Mesendoderm (in vitro differentiated cells): ENCODE measurements at regions not wholly inside any gene's neighbourhood (a gene's known extent, or its start where the extent isn't known, plus 50 kb on each side); places are given as distances from the start of the nearest gene placed in this dataset.

Source experiments
- DNase-seq: peaks from one replicate; pipeline ENCODE4 v3.0.0; 2013
- H2AK5ac ChIP-seq: 2 replicates; pipeline ENCODE4 v1.6.1; 2013; ENCODE audit warnings: low read length, inconsistent platforms
- H2BK120ac ChIP-seq: 2 replicates; pipeline ENCODE4 v1.6.1; 2013; ENCODE audit warnings: low read depth, mild to moderate bottlenecking, low read length, moderate library complexity, mixed read lengths
- H2BK15ac ChIP-seq: replicated peaks from 2 replicates; pipeline ENCODE4 v1.6.1; 2013; ENCODE audit warnings: low read depth, mild to moderate bottlenecking, moderate library complexity
- H2BK5ac ChIP-seq: 2 replicates; pipeline ENCODE4 v1.6.1; 2013; ENCODE audit warnings: low read length, inconsistent platforms
- H3K18ac ChIP-seq: 2 replicates; pipeline ENCODE4 v1.6.1; 2013; ENCODE audit warnings: mild to moderate bottlenecking, low read length, mixed read lengths
- H3K23ac ChIP-seq: one replicate; pipeline ENCODE4 v1.6.1; 2013; ENCODE audit warnings: low read length
- H3K27ac ChIP-seq: 2 replicates; pipeline ENCODE4 v1.5.1; 2013; ENCODE audit warnings: low read depth, mild to moderate bottlenecking, inconsistent platforms, low read length, moderate library complexity
- H3K27me3 ChIP-seq: 2 replicates; pipeline ENCODE4 v1.6.1; 2013; ENCODE audit warnings: low read length, control low read depth, mild to moderate bottlenecking, inconsistent platforms; ENCODE audit not compliant: insufficient read depth, poor library complexity
- H3K36me3 ChIP-seq: 2 replicates; pipeline ENCODE4 v1.6.1; 2013; ENCODE audit warnings: low read length, inconsistent platforms; ENCODE audit not compliant: control insufficient read depth, insufficient read depth
- H3K4ac ChIP-seq: one replicate; pipeline ENCODE4 v1.6.1; 2013; ENCODE audit warnings: low read depth, mild to moderate bottlenecking, low read length, moderate library complexity
- H3K4me1 ChIP-seq: 2 replicates; pipeline ENCODE4 v1.6.1; 2013; ENCODE audit warnings: low read depth, low read length, inconsistent platforms; ENCODE audit not compliant: control insufficient read depth
- H3K4me2 ChIP-seq: 2 replicates; pipeline ENCODE4 v1.6.1; 2013; ENCODE audit warnings: low read length
- H3K4me3 ChIP-seq: 2 replicates; pipeline ENCODE4 v1.5.1; 2013; ENCODE audit warnings: mild to moderate bottlenecking, low read length
- H3K56ac ChIP-seq: one replicate; pipeline ENCODE4 v1.6.1; 2013; ENCODE audit warnings: low read length
- H3K79me1 ChIP-seq: 2 replicates; pipeline ENCODE4 v1.6.1; 2013; ENCODE audit warnings: low read length, inconsistent platforms
- H3K79me2 ChIP-seq: 2 replicates; pipeline ENCODE4 v1.6.1; 2013; ENCODE audit warnings: mild to moderate bottlenecking, low read length; ENCODE audit not compliant: control insufficient read depth, insufficient read depth
- H3K9ac ChIP-seq: 2 replicates; pipeline ENCODE4 v1.6.1; 2013; ENCODE audit warnings: low read length, inconsistent platforms
- H4K5ac ChIP-seq: one replicate; pipeline ENCODE4 v1.6.1; 2013; ENCODE audit warnings: low read length
- H4K8ac ChIP-seq: one replicate; pipeline ENCODE4 v1.6.1; 2013; ENCODE audit warnings: low read depth, mild to moderate bottlenecking, control low read depth, low read length, moderate library complexity
- WGBS: extraction: QIAGEN DNeasy Blood & Tissue Kit; methylation state at CpG from one replicate; pipeline ENCODE4 v1.1.7; 2013; ENCODE audit warnings: low lambda C conversion rate, missing lambda C conversion rate; ENCODE audit not compliant: insufficient coverage; ENCODE audit errors: extremely low coverage; 5-methylcytosine and 5-hydroxymethylcytosine counted together

- Histone ChIP-seq H3K27ac (no peak overlapping the region), H3K56ac (no peak overlapping the region), H4K5ac (no peak overlapping the region), H3K18ac (no peak overlapping the region), H3K79me1 (no peaks in the 10 kb centered on the region), H3K4me3 (no peak overlapping the region), H2AK5ac (no peak overlapping the region), H4K8ac (no peak overlapping the region), H3K36me3 (no peaks in the 10 kb centered on the region), H3K79me2 (no peaks in the 10 kb centered on the region), H3K4me2 (no peak overlapping the region), H2BK5ac (no peak overlapping the region), H3K23ac (no peak overlapping the region), H3K4me1 (no peaks in the 10 kb centered on the region), H2BK120ac (no peak overlapping the region), H3K27me3 (no peaks in the 10 kb centered on the region), H3K4ac (no peak overlapping the region), H3K9ac (no peak overlapping the region), H2BK15ac (no peak overlapping the region)
- no peak for DNase-seq
- WGBS, result no CpG with 5 or more reads among the region's 3 CpGs
Observed at GRCh38 chr3:24545887-24546286, 51.2 kb upstream of the THRB start.

- no peak overlapping the region for H4K8ac ChIP-seq
- no peaks in the 10 kb centered on the region for H3K36me3 ChIP-seq
- H3K4me2 ChIP-seq, result no peak overlapping the region
- WGBS, result no CpG with 5 or more reads among the region's 2 CpGs
- no peaks in the 10 kb centered on the region for H3K79me1 ChIP-seq
- H2BK120ac ChIP-seq, result no peak overlapping the region
- H2BK15ac ChIP-seq, result no peak overlapping the region
- no peak overlapping the region for H4K5ac ChIP-seq
- no peak for DNase-seq
- no peak overlapping the region for H3K4ac ChIP-seq
- no peak overlapping the region for H3K9ac ChIP-seq
- H3K4me3 ChIP-seq, result no peak overlapping the region
- no peaks in the 10 kb centered on the region for H3K27me3 ChIP-seq
- no peak overlapping the region for H2BK5ac ChIP-seq
- no peak overlapping the region for H2AK5ac ChIP-seq
- no peak overlapping the region for H3K56ac ChIP-seq
- H3K27ac ChIP-seq, result no peak overlapping the region
- H3K79me2 ChIP-seq, result no peaks in the 10 kb centered on the region
- no peak overlapping the region for H3K18ac ChIP-seq
- no peaks in the 10 kb centered on the region for H3K4me1 ChIP-seq
- H3K23ac ChIP-seq, result no peak overlapping the region
Observed at GRCh38 chr3:24548278-24548677, 53.6 kb upstream of the THRB start.

- peak; percentile 5 for DNase-seq
- no peak overlapping the region for H2BK5ac ChIP-seq
- WGBS, result no CpG with 5 or more reads among the region's 1 CpG
- H4K5ac ChIP-seq, result no peak overlapping the region
- H3K4me1 ChIP-seq, result no peaks in the 10 kb centered on the region
- H4K8ac ChIP-seq, result no peak overlapping the region
- no peaks in the 10 kb centered on the region for H3K27me3 ChIP-seq
- H2BK120ac ChIP-seq, result no peak overlapping the region
- H2BK15ac ChIP-seq, result no peak overlapping the region
- H3K4me2 ChIP-seq, result no peak overlapping the region
- no peak overlapping the region for H3K23ac ChIP-seq
- no peak overlapping the region for H2AK5ac ChIP-seq
- no peak overlapping the region for H3K9ac ChIP-seq
- no peak overlapping the region for H3K4ac ChIP-seq
- no peak overlapping the region for H3K4me3 ChIP-seq
- H3K79me2 ChIP-seq, result no peaks in the 10 kb centered on the region
- no peaks in the 10 kb centered on the region for H3K79me1 ChIP-seq
- H3K18ac ChIP-seq, result no peak overlapping the region
- no peaks in the 10 kb centered on the region for H3K36me3 ChIP-seq
- H3K56ac ChIP-seq, result no peak overlapping the region
- H3K27ac ChIP-seq, result no peak overlapping the region
Observed at GRCh38 chr3:24550588-24550987, 55.9 kb upstream of the THRB start.

GRCh38 chr3:24551626-24552025 lies 57.0 kb upstream of the THRB start:
- Histone ChIP-seq H3K4me3 (no peak overlapping the region), H2BK120ac (no peak overlapping the region), H3K56ac (no peak overlapping the region), H3K27me3 (no peaks in the 10 kb centered on the region), H2BK5ac (no peak overlapping the region), H4K8ac (no peak overlapping the region), H2AK5ac (no peak overlapping the region), H4K5ac (no peak overlapping the region), H3K27ac (no peak overlapping the region), H3K36me3 (no peaks in the 10 kb centered on the region), H3K4ac (no peak overlapping the region), H3K79me2 (no peaks in the 10 kb centered on the region), H2BK15ac (no peak overlapping the region), H3K9ac (no peak overlapping the region), H3K4me2 (no peak overlapping the region), H3K23ac (no peak overlapping the region), H3K4me1 (no peaks in the 10 kb centered on the region), H3K79me1 (no peaks in the 10 kb centered on the region), H3K18ac (no peak overlapping the region)
- DNase-seq, result no peak
- WGBS, result no CpG with 5 or more reads among the region's 2 CpGs

GRCh38 chr3:24562895-24563294 lies 68.2 kb upstream of the THRB start:
- H2BK5ac ChIP-seq, result no peak overlapping the region
- H3K4ac ChIP-seq, result no peak overlapping the region
- no peak overlapping the region for H3K18ac ChIP-seq
- H3K36me3 ChIP-seq, result no peaks in the 10 kb centered on the region
- no peak overlapping the region for H3K9ac ChIP-seq
- no peaks in the 10 kb centered on the region for H3K79me2 ChIP-seq
- H3K27ac ChIP-seq, result no peak overlapping the region
- H3K4me2 ChIP-seq, result no peak overlapping the region
- H2AK5ac ChIP-seq, result no peak overlapping the region
- no peak overlapping the region for H2BK15ac ChIP-seq
- H4K5ac ChIP-seq, result no peak overlapping the region
- H3K27me3 ChIP-seq, result no peaks in the 10 kb centered on the region
- H3K79me1 ChIP-seq, result no peaks in the 10 kb centered on the region
- no peak overlapping the region for H4K8ac ChIP-seq
- no peak for DNase-seq
- H2BK120ac ChIP-seq, result no peak overlapping the region
- no peak overlapping the region for H3K56ac ChIP-seq
- WGBS, result no CpG with 5 or more reads among the region's 3 CpGs
- no peak overlapping the region for H3K4me3 ChIP-seq
- no peaks in the 10 kb centered on the region for H3K4me1 ChIP-seq
- H3K23ac ChIP-seq, result no peak overlapping the region

- no peak overlapping the region for H3K56ac ChIP-seq
- H3K27ac ChIP-seq, result no peak overlapping the region
- no peak overlapping the region for H3K9ac ChIP-seq
- H3K4me1 ChIP-seq, result no peaks in the 10 kb centered on the region
- no CpG with 5 or more reads among the region's 1 CpG for WGBS
- no peaks in the 10 kb centered on the region for H3K27me3 ChIP-seq
- no peaks in the 10 kb centered on the region for H3K36me3 ChIP-seq
- H3K18ac ChIP-seq, result no peak overlapping the region
- no peak overlapping the region for H2BK15ac ChIP-seq
- H3K79me1 ChIP-seq, result no peaks in the 10 kb centered on the region
- H2AK5ac ChIP-seq, result no peak overlapping the region
- no peak overlapping the region for H3K4me2 ChIP-seq
- no peak overlapping the region for H2BK5ac ChIP-seq
- H4K8ac ChIP-seq, result no peak overlapping the region
- no peak for DNase-seq
- H3K23ac ChIP-seq, result no peak overlapping the region
- no peak overlapping the region for H3K4me3 ChIP-seq
- H4K5ac ChIP-seq, result no peak overlapping the region
- H3K79me2 ChIP-seq, result no peaks in the 10 kb centered on the region
- H3K4ac ChIP-seq, result no peak overlapping the region
- no peak overlapping the region for H2BK120ac ChIP-seq
Observed at GRCh38 chr3:24565053-24565452, 70.4 kb upstream of the THRB start.
